ENCODE measurements at regions not wholly inside any gene's neighbourhood (a gene's known extent, or its start where the extent isn't known, plus 50 kb on each side); places are given as distances from the start of the nearest gene placed in this dataset.

DNA sequence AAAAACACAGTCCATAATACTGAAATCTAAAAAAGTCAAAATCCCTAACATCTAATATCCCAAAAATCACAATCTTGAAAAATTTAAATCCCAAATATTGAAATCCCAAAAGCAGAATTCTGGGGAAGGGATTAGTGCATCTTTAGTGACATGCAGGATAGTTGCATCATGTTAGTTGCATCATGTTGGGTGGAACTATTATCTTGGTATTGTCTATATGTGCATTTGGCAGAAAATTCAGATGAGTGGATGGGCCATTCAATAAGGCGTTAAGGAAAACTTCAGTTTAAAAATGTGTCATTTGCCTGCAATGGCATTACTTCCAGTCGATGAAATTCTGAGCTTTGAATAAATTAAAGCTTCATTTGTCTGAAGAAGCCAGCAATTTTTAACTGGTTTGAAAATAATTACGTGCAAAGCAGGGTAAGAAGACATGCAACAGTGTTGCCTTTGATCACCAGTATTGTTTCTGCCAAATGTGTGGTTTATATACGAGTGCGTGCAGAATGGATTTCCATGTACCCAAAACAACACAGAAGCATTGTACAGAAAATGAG, 221.4 kb upstream of the NFE2L3 start:
- no peak for ATAC-seq
- POLR2A ChIA-PET = interaction anchor here (1.0 kb wide), 1 partner anchor 9 kb away, joined by 3 read pairs; no protein-coding TSS in a partner anchor
- H3K9me3 Mint-ChIP-seq = peaks cover 16% of the 10 kb centered on the region
- TF ChIP-seq, protein P1, sequence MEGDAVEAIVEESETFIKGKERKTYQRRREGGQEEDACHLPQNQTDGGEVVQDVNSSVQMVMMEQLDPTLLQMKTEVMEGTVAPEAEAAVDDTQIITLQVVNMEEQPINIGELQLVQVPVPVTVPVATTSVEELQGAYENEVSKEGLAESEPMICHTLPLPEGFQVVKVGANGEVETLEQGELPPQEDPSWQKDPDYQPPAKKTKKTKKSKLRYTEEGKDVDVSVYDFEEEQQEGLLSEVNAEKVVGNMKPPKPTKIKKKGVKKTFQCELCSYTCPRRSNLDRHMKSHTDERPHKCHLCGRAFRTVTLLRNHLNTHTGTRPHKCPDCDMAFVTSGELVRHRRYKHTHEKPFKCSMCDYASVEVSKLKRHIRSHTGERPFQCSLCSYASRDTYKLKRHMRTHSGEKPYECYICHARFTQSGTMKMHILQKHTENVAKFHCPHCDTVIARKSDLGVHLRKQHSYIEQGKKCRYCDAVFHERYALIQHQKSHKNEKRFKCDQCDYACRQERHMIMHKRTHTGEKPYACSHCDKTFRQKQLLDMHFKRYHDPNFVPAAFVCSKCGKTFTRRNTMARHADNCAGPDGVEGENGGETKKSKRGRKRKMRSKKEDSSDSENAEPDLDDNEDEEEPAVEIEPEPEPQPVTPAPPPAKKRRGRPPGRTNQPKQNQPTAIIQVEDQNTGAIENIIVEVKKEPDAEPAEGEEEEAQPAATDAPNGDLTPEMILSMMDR (IDR thresholded peaks at IDR 0.05) = no peak
- H3K4me1 Mint-ChIP-seq (ENCODE audit: low read depth) = no peaks in the 10 kb centered on the region
- no peak for DNase-seq
- peaks cover 33% of the 10 kb centered on the region for H3K27me3 Mint-ChIP-seq
- H3K27ac Mint-ChIP-seq = no peak overlapping the region
- no peak overlapping the region for H3K4me3 Mint-ChIP-seq
- no peaks in the 10 kb centered on the region for H3K36me3 Mint-ChIP-seq (ENCODE audit: low read depth)
- CTCF ChIA-PET = interaction anchor here (0.9 to 1.1 kb wide), 2 partner anchors 9 to 11 kb away, joined by 4 read pairs; no protein-coding TSS in a partner anchor
- intact Hi-C loops (cut with micrococcal nuclease) = no loop called here

DNA sequence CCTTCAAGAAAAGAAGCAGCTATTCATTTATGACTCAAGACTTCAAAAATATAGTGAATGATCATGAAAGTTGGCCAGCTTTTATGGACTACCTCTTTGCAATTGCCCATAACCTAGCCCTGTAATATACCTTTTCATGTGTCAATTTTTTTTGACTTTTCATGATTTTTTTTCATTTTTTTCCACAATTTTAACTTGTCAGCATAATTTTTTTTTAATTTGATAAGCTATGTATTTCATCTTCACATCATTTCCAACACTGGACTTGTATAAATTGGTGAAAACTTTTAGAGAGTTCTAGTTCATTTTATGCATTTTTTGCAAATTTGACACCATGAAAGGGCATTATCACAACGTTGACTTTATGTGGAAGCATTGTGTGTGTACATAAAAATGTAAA, 220.8 kb upstream of the NFE2L3 start:
- DNase-seq (no peak), ATAC-seq (no peak)
- H3K36me3 Mint-ChIP-seq (ENCODE audit: low read depth) = no peaks in the 10 kb centered on the region
- no peak overlapping the region for H3K27ac Mint-ChIP-seq
- no peaks in the 10 kb centered on the region for H3K4me1 Mint-ChIP-seq (ENCODE audit: low read depth)
- POLR2A ChIA-PET = no interaction called here
- intact Hi-C loops (cut with micrococcal nuclease) = no loop called here
- H3K27me3 Mint-ChIP-seq = peaks cover 30% of the 10 kb centered on the region
- peaks cover 16% of the 10 kb centered on the region for H3K9me3 Mint-ChIP-seq
- CTCF ChIA-PET = interaction anchor here (0.9 to 1.1 kb wide), 2 partner anchors 8 to 10 kb away, joined by 4 read pairs; no protein-coding TSS in a partner anchor
- TF ChIP-seq, protein P1 (IDR thresholded peaks at IDR 0.05) = no peak
- no peak overlapping the region for H3K4me3 Mint-ChIP-seq

DNA sequence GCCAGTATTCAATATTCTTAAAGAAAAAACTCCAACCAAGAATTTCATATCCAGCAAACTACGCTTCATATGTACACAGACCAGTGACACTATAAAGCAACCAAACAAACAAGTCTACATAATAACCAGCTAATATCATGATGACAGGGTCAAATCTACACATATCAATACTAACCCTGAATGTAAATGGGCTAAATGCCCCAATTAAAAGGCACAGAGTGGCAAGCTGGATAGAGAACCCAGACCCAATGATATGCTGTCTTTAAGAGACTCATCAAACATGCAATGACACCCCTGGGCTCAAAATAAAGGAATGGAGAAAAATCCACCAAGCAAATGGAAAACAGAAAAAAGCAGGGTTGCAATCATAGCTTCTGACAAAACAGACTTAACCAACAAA, 218.1 kb upstream of the NFE2L3 start:
- ChIA-PET POLR2A (interaction anchor here (0.6 kb wide), 1 partner anchor 506 kb away, joined by 3 read pairs; no protein-coding TSS in a partner anchor), CTCF (interaction anchor here (1.2 to 1.4 kb wide), 2 partner anchors 27 to 39 kb away, joined by 3 to 4 read pairs; no protein-coding TSS in a partner anchor)
- peaks cover 19% of the 10 kb centered on the region for H3K27me3 Mint-ChIP-seq

DNA sequence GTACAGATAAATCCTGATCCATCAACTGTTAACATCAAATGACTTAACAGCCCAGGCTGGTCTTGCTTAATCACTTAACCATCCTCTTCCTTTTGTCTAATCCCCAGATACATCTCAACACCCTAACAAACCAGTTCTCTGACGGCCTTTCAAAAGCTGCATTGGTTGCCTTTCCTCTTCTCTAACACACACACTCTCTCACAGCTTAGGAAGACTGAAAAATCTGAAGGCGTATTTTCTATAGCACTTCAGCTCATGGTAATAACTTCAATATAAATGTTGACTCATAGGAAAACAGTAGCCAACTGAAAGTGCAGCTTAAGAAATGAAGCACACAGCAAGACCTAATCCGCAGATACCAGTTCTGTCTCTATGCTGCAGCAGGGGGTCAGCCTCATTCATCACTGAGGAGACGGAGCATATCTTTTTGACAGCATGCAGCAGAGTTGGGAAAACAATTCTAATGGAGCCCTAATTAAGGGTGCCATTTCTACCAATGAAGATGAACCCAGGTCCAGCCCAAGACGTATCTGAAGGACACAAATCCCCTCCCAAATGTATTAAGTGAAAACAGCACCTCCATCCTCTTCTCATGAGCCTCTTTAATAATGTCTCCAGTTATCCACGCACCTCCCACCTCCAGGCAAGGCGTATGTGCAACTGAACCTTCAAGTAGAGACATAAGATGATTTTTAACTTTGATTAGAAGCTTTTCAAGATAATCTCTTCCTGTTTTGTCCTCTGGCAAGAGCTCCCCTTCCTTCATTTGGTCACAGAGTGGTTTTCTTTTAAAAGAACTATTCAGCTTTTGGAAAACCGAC, 211.7 kb upstream of the NFE2L3 start:
- Mint-ChIP-seq H3K27me3 (peaks cover 16% of the 10 kb centered on the region), H3K4me1 (ENCODE audit: low read depth) (peaks cover 12% of the 10 kb centered on the region), H3K9me3 (no peaks in the 10 kb centered on the region), H3K4me3 (peak overlapping the region; percentile 41), H3K36me3 (ENCODE audit: low read depth) (no peaks in the 10 kb centered on the region), H3K27ac (peak overlapping the region; percentile 70)
- ChIA-PET CTCF (interaction anchor here (0.7 to 1.5 kb wide), 5 partner anchors 9 to 61 kb away, joined by 3 to 4 read pairs (median 3); no protein-coding TSS in a partner anchor), POLR2A (interaction anchor here (0.8 kb wide), 1 partner anchor 10 kb away, joined by 3 read pairs; no protein-coding TSS in a partner anchor)
- DNase-seq (no peak), ATAC-seq (peak; percentile 39)
- TF ChIP-seq, protein P1 (IDR thresholded peaks at IDR 0.05) = no peak
- intact Hi-C loops (cut with micrococcal nuclease) = no loop called here

More for the DNA sequence above, 218.1 kb upstream of the NFE2L3 start:
- no peak for DNase-seq
- no peak overlapping the region for H3K27ac Mint-ChIP-seq
- peaks cover 16% of the 10 kb centered on the region for H3K9me3 Mint-ChIP-seq
- TF ChIP-seq, protein P1 (IDR thresholded peaks at IDR 0.05) = no peak
- no peaks in the 10 kb centered on the region for H3K4me1 Mint-ChIP-seq (ENCODE audit: low read depth)
- intact Hi-C loops (cut with micrococcal nuclease) = no loop called here
- no peak overlapping the region for H3K4me3 Mint-ChIP-seq
- H3K36me3 Mint-ChIP-seq (ENCODE audit: low read depth) = no peaks in the 10 kb centered on the region
- no peak for ATAC-seq

All from activated CD8-positive, alpha-beta T cell treated with anti-CD3 and anti-CD28 coated beads for 36 hours (primary cell).